GM19438 (cell line): ENCODE measurements at regions not wholly inside any gene's neighbourhood (a gene's known extent, or its start where the extent isn't known, plus 50 kb on each side); places are given as distances from the start of the nearest gene placed in this dataset.
"Not testable (repeated sequence)": the region's sequence is repeated elsewhere in the genome, so short reads cannot be mapped to it uniquely, and the experiment has no call there.

ENCODE experiments used
- ATAC-seq: cut with Tn5 transposase; IDR thresholded peaks from one replicate; pipeline ENCODE4 v1.9.1; 2021; ENCODE audit warnings: low read depth; ENCODE audit not compliant: unreplicated experiment

- ATAC-seq, result no peak
Observed at GRCh38 chr2:226540204-226540994, 259.2 kb downstream of the IRS1 start.

- no peak for ATAC-seq
Observed at GRCh38 chr2:226536410-226536809, 263.2 kb downstream of the IRS1 start.

- not testable (repeated sequence) for ATAC-seq
Observed at GRCh38 chr2:226532976-226533375, 266.6 kb downstream of the IRS1 start.

GRCh38 chr2:226531061-226531810 lies 268.4 kb downstream of the IRS1 start:
- no peak for ATAC-seq

- ATAC-seq, result no peak
Observed at GRCh38 chr2:226529556-226529955, 270.1 kb downstream of the IRS1 start.

- ATAC-seq, result no peak
Observed at GRCh38 chr2:226526716-226527115, 272.9 kb downstream of the IRS1 start.

- no peak for ATAC-seq
Observed at GRCh38 chr2:226524381-226524843, 275.2 kb downstream of the IRS1 start.

GRCh38 chr2:226520723-226521122 lies 278.9 kb downstream of the IRS1 start:
- ATAC-seq, result no peak

GRCh38 chr2:226515344-226516055 lies 284.1 kb downstream of the IRS1 start:
- ATAC-seq, result no peak

- ATAC-seq, result no peak
Observed at GRCh38 chr2:226514895-226515294, 284.7 kb downstream of the IRS1 start.

GRCh38 chr2:226511311-226511710 lies 288.3 kb downstream of the IRS1 start:
- ATAC-seq, result no peak

- ATAC-seq, result no peak
Observed at GRCh38 chr2:226508683-226509082, 290.9 kb downstream of the IRS1 start.

- no peak for ATAC-seq
Observed at GRCh38 chr2:226508005-226508404, 291.6 kb downstream of the IRS1 start.

GRCh38 chr2:226497146-226497909 lies 302.3 kb downstream of the IRS1 start:
- no peak for ATAC-seq

- no peak for ATAC-seq
Observed at GRCh38 chr2:226496273-226496550, 303.4 kb downstream of the IRS1 start.

- ATAC-seq, result no peak
Observed at GRCh38 chr2:226495466-226496272, 304.0 kb downstream of the IRS1 start.

- ATAC-seq, result no peak
Observed at GRCh38 chr2:226491112-226491511, 308.5 kb downstream of the IRS1 start.

GRCh38 chr2:226489775-226490541 lies 309.7 kb downstream of the IRS1 start:
- ATAC-seq, result no peak

GRCh38 chr2:226488034-226488433 lies 311.6 kb downstream of the IRS1 start:
- ATAC-seq, result no peak
